ENCODE measurements at regions not wholly inside any gene's neighbourhood (a gene's known extent, or its start where the extent isn't known, plus 50 kb on each side); places are given as distances from the start of the nearest gene placed in this dataset.

DNA sequence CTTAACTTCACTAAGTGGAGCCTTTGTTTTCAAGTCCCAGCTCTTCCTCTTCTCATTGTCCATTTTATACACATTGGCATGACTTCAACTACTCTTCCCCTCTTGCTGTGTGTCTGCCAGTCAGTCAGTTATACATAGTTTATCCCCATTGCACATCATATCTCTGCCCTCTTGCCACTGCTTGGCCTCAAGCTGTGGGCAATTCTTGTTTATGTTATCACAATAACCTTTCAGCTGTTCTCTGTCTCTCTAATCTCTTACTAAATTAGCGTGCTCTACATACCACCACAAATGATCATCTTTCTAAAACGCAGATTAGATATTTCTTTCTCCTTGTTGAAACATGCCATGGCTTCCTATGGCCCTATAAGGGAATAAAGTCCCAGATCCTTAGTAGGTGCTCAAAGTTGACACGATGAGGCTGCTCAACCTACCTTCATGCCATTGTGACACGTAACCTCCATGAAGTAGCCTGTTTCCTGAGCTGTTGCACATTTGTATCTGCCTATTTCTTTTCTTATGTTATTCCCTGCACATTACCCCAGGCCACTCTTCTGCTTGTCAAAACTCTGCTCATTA lies 239.3 kb downstream of the GAS1 start (continued):
- TF ChIP-seq TSHZ2 (CRISPR knock-in tag; IDR thresholded peaks at IDR 0.05), result no peak
- TF ChIP-seq ESRRG (CRISPR knock-in tag; IDR thresholded peaks at IDR 0.05), result no peak

DNA sequence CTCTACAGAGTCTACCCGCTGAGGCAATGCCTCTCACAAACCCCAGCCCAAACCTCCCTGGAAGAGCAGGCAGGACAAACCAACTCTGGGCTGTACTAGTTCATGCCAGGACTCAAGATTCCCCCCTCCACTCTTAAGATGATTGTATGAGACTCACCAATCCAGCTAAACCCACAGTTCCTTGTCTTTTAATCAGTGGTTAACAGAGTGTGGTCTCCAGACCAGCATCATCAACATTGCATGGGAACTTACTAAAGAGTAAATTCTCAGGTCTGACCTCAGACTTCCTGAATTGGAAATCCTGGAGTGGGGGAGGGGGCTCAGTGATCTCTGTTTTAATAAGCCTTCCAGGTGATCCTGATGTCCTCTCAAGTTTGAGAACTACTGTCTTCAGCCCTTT lies 240.9 kb downstream of the GAS1 start:
- TF ChIP-seq SNAI2 (CRISPR knock-in tag; IDR thresholded peaks at IDR 0.05) (no peak), POU6F1 (CRISPR knock-in tag; IDR thresholded peaks at IDR 0.05; ENCODE audit: borderline replicate concordance, low read depth) (no peak)
- ATAC-seq, result no peak

GRCh38 chr9:86705490-86705889 lies 241.8 kb downstream of the GAS1 start:
- no peak for ATAC-seq
- TF ChIP-seq SNAI2 (CRISPR knock-in tag; IDR thresholded peaks at IDR 0.05) (no peak), BACH2 (CRISPR knock-in tag; IDR thresholded peaks at IDR 0.05; ENCODE audit: borderline replicate concordance) (no peak), GLIS3 (CRISPR knock-in tag; IDR thresholded peaks at IDR 0.05) (no peak), ARNTL (CRISPR knock-in tag; IDR thresholded peaks at IDR 0.05; ENCODE audit: borderline replicate concordance, low read depth) (no peak), ZNF8 (CRISPR knock-in tag; IDR thresholded peaks at IDR 0.05) (no peak), CSDC2 (CRISPR knock-in tag; IDR thresholded peaks at IDR 0.05) (no peak), ZNF70 (CRISPR knock-in tag; IDR thresholded peaks at IDR 0.05) (no peak), ZNF565 (CRISPR knock-in tag; conservative IDR thresholded peaks at IDR 0.05; ENCODE audit: low read depth) (no peak), TCF4 (CRISPR knock-in tag; IDR thresholded peaks at IDR 0.05; ENCODE audit: borderline replicate concordance) (no peak), CREB5 (CRISPR knock-in tag; IDR thresholded peaks at IDR 0.05; ENCODE audit: low read depth) (no peak), TOX (CRISPR knock-in tag; IDR thresholded peaks at IDR 0.05; ENCODE audit: borderline replicate concordance) (no peak), TSHZ2 (CRISPR knock-in tag; IDR thresholded peaks at IDR 0.05) (no peak), RARB (CRISPR knock-in tag; IDR thresholded peaks at IDR 0.05) (no peak), ZFP3 (CRISPR knock-in tag; IDR thresholded peaks at IDR 0.05) (no peak), CSRNP3 (CRISPR knock-in tag; IDR thresholded peaks at IDR 0.05) (no peak)
- TF ChIP-seq, protein P1, sequence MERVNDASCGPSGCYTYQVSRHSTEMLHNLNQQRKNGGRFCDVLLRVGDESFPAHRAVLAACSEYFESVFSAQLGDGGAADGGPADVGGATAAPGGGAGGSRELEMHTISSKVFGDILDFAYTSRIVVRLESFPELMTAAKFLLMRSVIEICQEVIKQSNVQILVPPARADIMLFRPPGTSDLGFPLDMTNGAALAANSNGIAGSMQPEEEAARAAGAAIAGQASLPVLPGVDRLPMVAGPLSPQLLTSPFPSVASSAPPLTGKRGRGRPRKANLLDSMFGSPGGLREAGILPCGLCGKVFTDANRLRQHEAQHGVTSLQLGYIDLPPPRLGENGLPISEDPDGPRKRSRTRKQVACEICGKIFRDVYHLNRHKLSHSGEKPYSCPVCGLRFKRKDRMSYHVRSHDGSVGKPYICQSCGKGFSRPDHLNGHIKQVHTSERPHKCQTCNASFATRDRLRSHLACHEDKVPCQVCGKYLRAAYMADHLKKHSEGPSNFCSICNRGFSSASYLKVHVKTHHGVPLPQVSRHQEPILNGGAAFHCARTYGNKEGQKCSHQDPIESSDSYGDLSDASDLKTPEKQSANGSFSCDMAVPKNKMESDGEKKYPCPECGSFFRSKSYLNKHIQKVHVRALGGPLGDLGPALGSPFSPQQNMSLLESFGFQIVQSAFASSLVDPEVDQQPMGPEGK (CRISPR knock-in tag; IDR thresholded peaks at IDR 0.05; ENCODE audit: borderline replicate concordance), result no peak
